ENCODE measurements at regions not wholly inside any gene's neighbourhood (a gene's known extent, or its start where the extent isn't known, plus 50 kb on each side); places are given as distances from the start of the nearest gene placed in this dataset.

- H3K4me1 ChIP-seq (ENCODE audit: insufficient read depth, low read length): no peaks in the 10 kb centered on the region
- H3K4me3 ChIP-seq (ENCODE audit: insufficient read depth, low read depth, low read length): no peak overlapping the region
- H3K9me3 ChIP-seq (ENCODE audit: insufficient read depth, low read depth, low read length): no peaks in the 10 kb centered on the region
- H2AFZ ChIP-seq (ENCODE audit: low read depth, low read length): no peak overlapping the region
- no peak overlapping the region for H3K27ac Mint-ChIP-seq (ENCODE audit: unreplicated experiment)
- H3K9me3 Mint-ChIP-seq (ENCODE audit: unreplicated experiment): no peaks in the 10 kb centered on the region
- TF ChIP-seq, protein P1, sequence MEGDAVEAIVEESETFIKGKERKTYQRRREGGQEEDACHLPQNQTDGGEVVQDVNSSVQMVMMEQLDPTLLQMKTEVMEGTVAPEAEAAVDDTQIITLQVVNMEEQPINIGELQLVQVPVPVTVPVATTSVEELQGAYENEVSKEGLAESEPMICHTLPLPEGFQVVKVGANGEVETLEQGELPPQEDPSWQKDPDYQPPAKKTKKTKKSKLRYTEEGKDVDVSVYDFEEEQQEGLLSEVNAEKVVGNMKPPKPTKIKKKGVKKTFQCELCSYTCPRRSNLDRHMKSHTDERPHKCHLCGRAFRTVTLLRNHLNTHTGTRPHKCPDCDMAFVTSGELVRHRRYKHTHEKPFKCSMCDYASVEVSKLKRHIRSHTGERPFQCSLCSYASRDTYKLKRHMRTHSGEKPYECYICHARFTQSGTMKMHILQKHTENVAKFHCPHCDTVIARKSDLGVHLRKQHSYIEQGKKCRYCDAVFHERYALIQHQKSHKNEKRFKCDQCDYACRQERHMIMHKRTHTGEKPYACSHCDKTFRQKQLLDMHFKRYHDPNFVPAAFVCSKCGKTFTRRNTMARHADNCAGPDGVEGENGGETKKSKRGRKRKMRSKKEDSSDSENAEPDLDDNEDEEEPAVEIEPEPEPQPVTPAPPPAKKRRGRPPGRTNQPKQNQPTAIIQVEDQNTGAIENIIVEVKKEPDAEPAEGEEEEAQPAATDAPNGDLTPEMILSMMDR (IDR thresholded peaks at IDR 0.05; ENCODE audit: insufficient read depth, low read depth, low read length): no peak
- TF ChIP-seq EZH2 (IDR thresholded peaks at IDR 0.05; ENCODE audit: insufficient read depth, low read length): no peak
- peaks cover 2% of the 10 kb centered on the region for H3K27me3 Mint-ChIP-seq (ENCODE audit: low read depth, unreplicated experiment)
- FAIRE-seq: no peak
- H3K4me1 Mint-ChIP-seq (ENCODE audit: low read depth, unreplicated experiment): no peaks in the 10 kb centered on the region
- H3K9ac ChIP-seq (ENCODE audit: low read length): no peak overlapping the region
- H3K27me3 ChIP-seq (ENCODE audit: insufficient read depth, low read length): no peaks in the 10 kb centered on the region
- H3K27ac ChIP-seq (ENCODE audit: low read depth, low read length): no peak overlapping the region
- no peaks in the 10 kb centered on the region for H4K20me1 ChIP-seq (ENCODE audit: insufficient read depth, low read length)
- H3K4me3 Mint-ChIP-seq (ENCODE audit: unreplicated experiment): no peak overlapping the region
- H3K36me3 Mint-ChIP-seq (ENCODE audit: low read depth, unreplicated experiment): no peaks in the 10 kb centered on the region
- no peaks in the 10 kb centered on the region for H3K36me3 ChIP-seq (ENCODE audit: insufficient read depth, low read length)
- DNase-seq (ENCODE audit: low read depth): no peak
- H3K4me2 ChIP-seq (ENCODE audit: low read length): no peak overlapping the region
- H3K79me2 ChIP-seq (ENCODE audit: insufficient read depth, low read length): no peaks in the 10 kb centered on the region
These were observed 254.8 kb downstream of the SATB2 start for GRCh38 chr2:199202964-199203363.

GRCh38 chr2:199201539-199201938 lies 256.2 kb downstream of the SATB2 start:
- H3K27me3 ChIP-seq (ENCODE audit: insufficient read depth, low read length): no peaks in the 10 kb centered on the region
- no peaks in the 10 kb centered on the region for H4K20me1 ChIP-seq (ENCODE audit: insufficient read depth, low read length)
- no peak overlapping the region for H3K27ac Mint-ChIP-seq (ENCODE audit: unreplicated experiment)
- H3K4me3 Mint-ChIP-seq (ENCODE audit: unreplicated experiment): no peak overlapping the region
- peaks cover 3% of the 10 kb centered on the region for H3K4me1 Mint-ChIP-seq (ENCODE audit: low read depth, unreplicated experiment)
- H3K9ac ChIP-seq (ENCODE audit: low read length): no peak overlapping the region
- no peak overlapping the region for H3K4me2 ChIP-seq (ENCODE audit: low read length)
- no peak for TF ChIP-seq EZH2 (IDR thresholded peaks at IDR 0.05; ENCODE audit: insufficient read depth, low read length)
- TF ChIP-seq, protein P1 (IDR thresholded peaks at IDR 0.05; ENCODE audit: insufficient read depth, low read depth, low read length): no peak
- H3K27me3 Mint-ChIP-seq (ENCODE audit: low read depth, unreplicated experiment): no peaks in the 10 kb centered on the region
- no peaks in the 10 kb centered on the region for H3K79me2 ChIP-seq (ENCODE audit: insufficient read depth, low read length)
- no peaks in the 10 kb centered on the region for H3K36me3 Mint-ChIP-seq (ENCODE audit: low read depth, unreplicated experiment)
- no peaks in the 10 kb centered on the region for H3K36me3 ChIP-seq (ENCODE audit: insufficient read depth, low read length)
- no peaks in the 10 kb centered on the region for H3K9me3 ChIP-seq (ENCODE audit: insufficient read depth, low read depth, low read length)
- no peaks in the 10 kb centered on the region for H3K9me3 Mint-ChIP-seq (ENCODE audit: unreplicated experiment)
- H3K27ac ChIP-seq (ENCODE audit: low read depth, low read length): no peak overlapping the region
- no peak overlapping the region for H2AFZ ChIP-seq (ENCODE audit: low read depth, low read length)
- no peak for FAIRE-seq
- no peak overlapping the region for H3K4me3 ChIP-seq (ENCODE audit: insufficient read depth, low read depth, low read length)
- no peak for DNase-seq (ENCODE audit: low read depth)
- no peaks in the 10 kb centered on the region for H3K4me1 ChIP-seq (ENCODE audit: insufficient read depth, low read length)

- Mint-ChIP-seq H3K4me1 (ENCODE audit: low read depth, unreplicated experiment) (peaks cover 3% of the 10 kb centered on the region), H3K27me3 (ENCODE audit: low read depth, unreplicated experiment) (no peaks in the 10 kb centered on the region), H3K36me3 (ENCODE audit: low read depth, unreplicated experiment) (no peaks in the 10 kb centered on the region), H3K4me3 (ENCODE audit: unreplicated experiment) (no peak overlapping the region), H3K27ac (ENCODE audit: unreplicated experiment) (no peak overlapping the region), H3K9me3 (ENCODE audit: unreplicated experiment) (no peaks in the 10 kb centered on the region)
- H2AFZ ChIP-seq (ENCODE audit: low read depth, low read length): no peak overlapping the region
- DNase-seq (ENCODE audit: low read depth): no peak
- no peaks in the 10 kb centered on the region for H3K27me3 ChIP-seq (ENCODE audit: insufficient read depth, low read length)
- H4K20me1 ChIP-seq (ENCODE audit: insufficient read depth, low read length): no peaks in the 10 kb centered on the region
- no peaks in the 10 kb centered on the region for H3K79me2 ChIP-seq (ENCODE audit: insufficient read depth, low read length)
- no peaks in the 10 kb centered on the region for H3K9me3 ChIP-seq (ENCODE audit: insufficient read depth, low read depth, low read length)
- TF ChIP-seq, protein P1 (IDR thresholded peaks at IDR 0.05; ENCODE audit: insufficient read depth, low read depth, low read length): no peak
- TF ChIP-seq EZH2 (IDR thresholded peaks at IDR 0.05; ENCODE audit: insufficient read depth, low read length): no peak
- no peak overlapping the region for H3K9ac ChIP-seq (ENCODE audit: low read length)
- H3K36me3 ChIP-seq (ENCODE audit: insufficient read depth, low read length): no peaks in the 10 kb centered on the region
- no peaks in the 10 kb centered on the region for H3K4me1 ChIP-seq (ENCODE audit: insufficient read depth, low read length)
- H3K27ac ChIP-seq (ENCODE audit: low read depth, low read length): no peak overlapping the region
- no peak overlapping the region for H3K4me2 ChIP-seq (ENCODE audit: low read length)
- no peak overlapping the region for H3K4me3 ChIP-seq (ENCODE audit: insufficient read depth, low read depth, low read length)
- FAIRE-seq: no peak
These were observed 257.9 kb downstream of the SATB2 start for GRCh38 chr2:199199797-199200196.
